ENCODE measurements at regions not wholly inside any gene's neighbourhood (a gene's known extent, or its start where the extent isn't known, plus 50 kb on each side); places are given as distances from the start of the nearest gene placed in this dataset.

- Histone ChIP-seq H3K27ac (no peak overlapping the region), H3K36me3 (replicated peaks) (no peaks in the 10 kb centered on the region), H3K4me3 (ENCODE audit: low read depth, low read length) (no peak overlapping the region), H3K27me3 (replicated peaks) (no peaks in the 10 kb centered on the region)
- no peak for DNase-seq
- no peak for TF ChIP-seq CTCF (IDR thresholded peaks at IDR 0.05; ENCODE audit: low read depth, low read length, missing control alignments)
- in situ Hi-C loops (cut with HindIII; ENCODE audit: low pct_ligation_motif_present, low sequenced_read_pairs), result no loop called here
Observed at GRCh38 chr16:55145771-55146603, 178.0 kb upstream of the IRX6 start.

GRCh38 chr16:55146966-55147365, 177.0 kb upstream of the IRX6 start:
- no peak for DNase-seq
- in situ Hi-C loops (cut with HindIII; ENCODE audit: low pct_ligation_motif_present, low sequenced_read_pairs), result no loop called here
- Histone ChIP-seq H3K36me3 (replicated peaks) (no peaks in the 10 kb centered on the region), H3K27me3 (replicated peaks) (no peaks in the 10 kb centered on the region), H3K27ac (no peak overlapping the region), H3K4me3 (ENCODE audit: low read depth, low read length) (no peak overlapping the region)
- TF ChIP-seq CTCF (IDR thresholded peaks at IDR 0.05; ENCODE audit: low read depth, low read length, missing control alignments), result no peak

GRCh38 chr16:55147396-55147795, 176.6 kb upstream of the IRX6 start:
- Histone ChIP-seq H3K27ac (no peak overlapping the region), H3K4me3 (ENCODE audit: low read depth, low read length) (no peak overlapping the region), H3K27me3 (replicated peaks) (no peaks in the 10 kb centered on the region), H3K36me3 (replicated peaks) (no peaks in the 10 kb centered on the region)
- TF ChIP-seq CTCF (IDR thresholded peaks at IDR 0.05; ENCODE audit: low read depth, low read length, missing control alignments), result no peak
- in situ Hi-C loops (cut with HindIII; ENCODE audit: low pct_ligation_motif_present, low sequenced_read_pairs), result no loop called here
- DNase-seq, result no peak

GRCh38 chr16:55149622-55150021, 174.4 kb upstream of the IRX6 start:
- Histone ChIP-seq H3K4me3 (ENCODE audit: low read depth, low read length) (no peak overlapping the region), H3K27me3 (replicated peaks) (no peaks in the 10 kb centered on the region), H3K36me3 (replicated peaks) (no peaks in the 10 kb centered on the region), H3K27ac (no peak overlapping the region)
- TF ChIP-seq CTCF (IDR thresholded peaks at IDR 0.05; ENCODE audit: low read depth, low read length, missing control alignments), result no peak
- DNase-seq, result no peak
- in situ Hi-C loops (cut with HindIII; ENCODE audit: low pct_ligation_motif_present, low sequenced_read_pairs), result no loop called here

GRCh38 chr16:55151561-55152305, 172.3 kb upstream of the IRX6 start:
- in situ Hi-C loops (cut with HindIII; ENCODE audit: low pct_ligation_motif_present, low sequenced_read_pairs), result no loop called here
- Histone ChIP-seq H3K36me3 (replicated peaks) (no peaks in the 10 kb centered on the region), H3K27ac (no peak overlapping the region), H3K4me3 (ENCODE audit: low read depth, low read length) (no peak overlapping the region), H3K27me3 (replicated peaks) (no peaks in the 10 kb centered on the region)
- no peak for DNase-seq
- no peak for TF ChIP-seq CTCF (IDR thresholded peaks at IDR 0.05; ENCODE audit: low read depth, low read length, missing control alignments)

Measured in brain microvascular endothelial cell (primary cell).